ENCODE measurements at regions not wholly inside any gene's neighbourhood (a gene's known extent, or its start where the extent isn't known, plus 50 kb on each side); places are given as distances from the start of the nearest gene placed in this dataset.

GRCh38 chr2:60158262-60158661 lies 395.2 kb downstream of the BCL11A start:
- no peak for DNase-seq (ENCODE audit: low read depth)

- DNase-seq (ENCODE audit: low read depth), result no peak
Observed at GRCh38 chr2:60157283-60157682, 396.2 kb downstream of the BCL11A start.

GRCh38 chr2:60154142-60154541 lies 399.3 kb downstream of the BCL11A start:
- no peak for DNase-seq (ENCODE audit: low read depth)

GRCh38 chr2:60152226-60152833 lies 401.1 kb downstream of the BCL11A start:
- no peak for DNase-seq (ENCODE audit: low read depth)

GRCh38 chr2:60149176-60149575 lies 404.3 kb downstream of the BCL11A start:
- DNase-seq (ENCODE audit: low read depth), result no peak

DNA sequence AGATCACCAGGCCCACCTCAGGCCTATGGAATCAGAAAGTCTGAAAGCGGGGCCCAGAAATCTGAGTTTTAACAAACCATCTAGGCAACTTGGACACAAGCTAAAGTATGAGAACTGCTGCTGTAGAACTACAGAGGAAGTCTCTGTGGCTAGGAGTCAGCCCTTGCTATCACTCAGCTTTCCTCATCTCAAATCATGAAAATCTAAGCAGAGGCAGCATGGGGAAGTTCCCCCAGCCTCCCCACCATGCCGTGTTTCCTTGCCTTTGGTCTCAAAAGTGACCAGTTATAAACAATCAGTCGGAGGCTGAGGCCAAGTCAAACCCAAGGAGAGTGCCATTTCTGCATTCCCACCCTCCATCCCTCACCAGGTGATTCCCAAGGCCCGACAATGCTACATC lies 404.7 kb downstream of the BCL11A start:
- DNase-seq (ENCODE audit: low read depth), result no peak

DNA sequence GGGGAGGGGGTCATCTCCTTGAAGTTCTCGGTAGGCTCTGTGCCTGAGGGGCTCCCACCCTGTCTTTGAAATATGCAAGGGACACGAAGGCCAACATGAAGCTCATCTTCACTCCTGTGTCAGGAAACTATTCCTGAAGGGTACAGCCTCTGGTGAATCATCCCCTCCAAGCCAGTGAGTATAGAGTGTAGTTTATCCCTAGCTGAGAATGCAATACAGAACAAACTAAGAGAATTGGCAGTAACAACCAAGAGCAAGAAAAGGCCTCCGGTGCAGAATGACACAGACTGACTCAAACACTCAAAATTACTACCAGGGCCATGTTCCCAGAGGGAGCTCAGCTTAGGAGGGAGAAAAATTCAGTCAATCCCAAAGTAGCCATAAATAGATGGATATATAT lies 413.3 kb downstream of the BCL11A start:
- DNase-seq (ENCODE audit: low read depth), result no peak

DNA sequence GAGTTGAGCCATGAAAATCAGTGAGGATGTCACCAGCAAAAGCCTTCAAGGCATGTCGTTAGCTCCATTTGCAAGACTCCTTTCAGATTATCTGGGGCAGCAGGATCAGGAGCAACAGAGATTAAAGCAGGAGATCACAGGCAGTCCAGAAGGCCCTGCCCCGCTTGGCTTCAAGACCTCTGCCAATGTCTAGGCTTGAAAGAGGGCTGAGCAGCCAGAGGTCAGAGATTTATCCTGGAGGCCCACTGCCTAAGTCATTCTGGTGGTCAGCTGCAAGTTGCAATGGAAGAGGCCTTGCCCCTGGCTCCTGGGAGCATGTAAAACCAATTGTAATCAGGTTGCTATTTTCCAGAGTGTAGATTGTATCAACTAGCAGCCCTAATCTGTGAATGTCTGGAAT lies 416.5 kb downstream of the BCL11A start:
- no peak for DNase-seq (ENCODE audit: low read depth)

DNA sequence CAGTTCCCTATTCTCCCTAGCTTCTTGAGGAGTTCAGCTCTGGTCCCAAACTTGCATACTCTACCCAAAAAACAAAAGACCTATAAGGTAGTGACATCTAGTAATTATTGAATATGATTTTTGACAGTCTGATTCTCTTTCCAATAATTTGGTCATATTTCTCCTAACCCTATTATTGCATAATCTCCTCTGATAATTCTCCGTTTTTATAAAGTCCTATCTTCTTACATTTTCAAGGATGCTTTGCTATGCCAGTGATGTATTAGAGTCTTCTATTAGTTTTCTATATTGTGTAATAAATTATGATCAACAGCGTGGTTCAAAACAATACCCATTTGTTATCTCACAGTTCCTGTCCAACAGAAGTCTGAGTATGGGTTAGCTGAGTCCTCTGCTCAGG lies 426.3 kb downstream of the BCL11A start:
- no peak for DNase-seq (ENCODE audit: low read depth)

DNA sequence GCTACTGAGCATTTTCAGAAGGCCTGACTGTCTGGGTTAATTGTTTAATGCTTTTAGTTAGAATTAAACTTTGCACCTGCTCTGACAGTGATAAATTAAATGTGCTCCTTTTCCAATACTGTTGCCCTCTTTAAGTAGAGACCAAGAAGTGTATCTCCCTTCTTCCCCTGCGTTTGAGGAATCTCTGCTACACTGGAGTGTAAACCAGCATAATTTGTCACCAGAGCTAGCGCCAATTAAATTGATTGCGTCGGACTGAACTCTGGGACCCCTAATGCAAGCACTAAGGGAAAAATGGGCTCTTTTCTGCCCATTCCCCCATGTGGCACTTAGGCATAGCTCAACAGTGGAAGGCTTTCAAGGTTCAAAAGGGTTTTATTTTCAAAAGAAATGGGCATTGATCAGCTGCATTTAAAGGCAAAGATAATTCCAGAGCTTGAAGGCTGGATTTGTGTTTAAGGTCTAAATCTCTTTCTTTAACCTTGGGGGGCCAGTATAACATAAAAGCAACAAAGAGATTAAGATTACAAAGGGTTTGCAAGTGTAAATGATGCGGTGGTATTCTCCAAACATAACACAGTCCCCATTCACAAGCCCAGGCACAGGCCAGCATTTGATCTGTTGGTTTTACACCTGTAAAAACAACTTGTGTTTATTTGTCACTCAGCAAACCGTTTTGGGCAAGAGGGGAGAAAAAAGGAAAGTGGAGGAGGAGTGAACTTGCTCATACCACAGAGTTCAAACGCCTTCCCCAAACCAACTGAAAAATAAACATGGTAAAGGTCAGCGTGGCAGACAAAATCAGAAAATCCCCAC lies 427.6 kb downstream of the BCL11A start:
- no peak for DNase-seq (ENCODE audit: low read depth)

DNA sequence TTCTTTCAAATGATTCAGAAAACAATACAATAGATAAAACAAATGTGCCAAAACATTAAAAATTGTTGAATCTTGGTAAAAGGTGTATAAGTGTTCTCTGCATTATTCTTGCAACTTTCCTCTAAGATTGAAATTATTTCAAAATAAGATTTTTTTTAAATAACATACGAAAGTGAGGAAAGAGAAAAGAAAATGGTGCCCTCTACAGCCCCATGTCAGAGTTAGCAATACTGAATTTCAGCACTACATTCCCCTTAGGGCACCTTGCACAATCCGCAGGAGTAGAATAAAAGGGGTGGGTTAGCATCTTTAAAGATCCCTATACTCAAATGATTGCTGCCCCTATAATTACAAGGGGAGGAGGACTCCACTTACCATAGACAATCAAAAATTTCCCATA lies 433.7 kb downstream of the BCL11A start:
- no peak for DNase-seq (ENCODE audit: low read depth)

GRCh38 chr2:60118917-60119316 lies 434.5 kb downstream of the BCL11A start:
- no peak for DNase-seq (ENCODE audit: low read depth)

DNA sequence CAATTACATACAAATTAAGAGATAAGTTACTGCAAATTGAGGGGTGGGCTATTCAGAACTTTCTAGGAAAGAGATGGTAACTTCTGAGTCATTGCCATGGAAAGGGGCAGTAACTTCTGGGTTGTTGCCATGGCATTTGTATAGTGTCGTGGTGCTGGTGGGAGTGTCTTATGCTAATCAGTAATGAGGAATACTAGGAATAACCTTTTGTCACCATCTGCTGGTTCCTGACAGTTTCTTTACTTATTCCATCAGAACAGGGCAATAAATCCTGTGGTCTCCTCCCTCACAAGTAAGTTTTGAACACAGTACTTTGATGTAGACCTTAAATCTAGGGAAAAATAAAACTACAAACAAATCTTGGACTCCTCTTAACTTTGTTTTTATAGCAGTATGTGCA lies 435.4 kb downstream of the BCL11A start:
- DNase-seq (ENCODE audit: low read depth), result no peak

GRCh38 chr2:60116161-60116875 lies 437.1 kb downstream of the BCL11A start:
- DNase-seq (ENCODE audit: low read depth), result no peak

GRCh38 chr2:60109744-60110143 lies 443.7 kb downstream of the BCL11A start:
- no peak for DNase-seq (ENCODE audit: low read depth)

DNA sequence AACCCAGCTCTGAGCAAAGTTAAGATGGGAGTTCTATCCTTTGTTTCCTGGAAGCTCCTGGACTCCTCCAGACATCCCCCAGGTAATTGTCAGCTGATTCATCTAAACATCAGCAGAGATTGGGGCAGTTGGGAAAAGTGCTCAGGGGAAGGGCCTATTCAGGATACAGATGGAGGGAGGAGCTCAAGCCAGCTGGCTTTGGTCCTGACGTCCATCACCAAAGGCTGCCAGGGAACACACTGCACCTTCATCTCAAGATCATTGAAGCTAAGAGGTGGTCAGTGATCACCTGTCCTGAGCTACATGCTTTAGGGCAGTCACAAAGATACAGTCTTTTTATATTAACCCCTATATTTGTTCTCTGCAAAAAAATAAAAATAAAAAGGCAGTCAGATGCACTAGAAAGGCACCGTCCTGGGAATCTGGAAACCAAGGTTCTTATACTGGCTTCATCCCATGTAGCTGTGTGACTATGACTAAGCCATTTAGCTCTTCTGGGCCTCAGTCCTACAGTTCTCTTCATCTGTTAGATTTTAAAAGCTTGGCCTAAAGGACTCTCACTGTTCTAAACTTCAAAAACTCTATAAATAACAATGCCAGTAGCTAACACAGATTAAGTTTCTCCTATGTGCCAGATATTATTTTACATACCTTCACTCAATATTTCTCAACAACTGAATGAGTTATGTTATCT lies 446.5 kb downstream of the BCL11A start:
- DNase-seq (ENCODE audit: low read depth), result no peak

DNA sequence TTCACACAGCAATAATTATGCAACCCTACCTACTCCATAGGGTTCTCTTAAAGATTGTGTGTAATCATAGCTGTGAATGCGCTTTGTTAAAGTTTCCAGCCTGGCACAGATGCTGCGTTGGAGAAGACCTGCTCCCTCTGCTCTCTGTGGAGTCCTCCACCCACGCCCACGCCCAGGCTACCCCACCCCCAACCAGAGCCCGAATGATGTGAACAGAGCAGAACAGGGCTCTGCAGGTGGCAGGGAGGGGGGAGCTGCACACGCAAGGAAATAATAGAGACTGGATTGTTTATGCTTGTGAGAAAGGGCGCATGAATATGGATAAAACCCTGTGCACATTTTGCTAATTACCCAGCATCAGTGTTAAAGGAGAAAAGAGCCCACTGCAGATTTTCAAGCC lies 447.5 kb downstream of the BCL11A start:
- no peak for DNase-seq (ENCODE audit: low read depth)

DNA sequence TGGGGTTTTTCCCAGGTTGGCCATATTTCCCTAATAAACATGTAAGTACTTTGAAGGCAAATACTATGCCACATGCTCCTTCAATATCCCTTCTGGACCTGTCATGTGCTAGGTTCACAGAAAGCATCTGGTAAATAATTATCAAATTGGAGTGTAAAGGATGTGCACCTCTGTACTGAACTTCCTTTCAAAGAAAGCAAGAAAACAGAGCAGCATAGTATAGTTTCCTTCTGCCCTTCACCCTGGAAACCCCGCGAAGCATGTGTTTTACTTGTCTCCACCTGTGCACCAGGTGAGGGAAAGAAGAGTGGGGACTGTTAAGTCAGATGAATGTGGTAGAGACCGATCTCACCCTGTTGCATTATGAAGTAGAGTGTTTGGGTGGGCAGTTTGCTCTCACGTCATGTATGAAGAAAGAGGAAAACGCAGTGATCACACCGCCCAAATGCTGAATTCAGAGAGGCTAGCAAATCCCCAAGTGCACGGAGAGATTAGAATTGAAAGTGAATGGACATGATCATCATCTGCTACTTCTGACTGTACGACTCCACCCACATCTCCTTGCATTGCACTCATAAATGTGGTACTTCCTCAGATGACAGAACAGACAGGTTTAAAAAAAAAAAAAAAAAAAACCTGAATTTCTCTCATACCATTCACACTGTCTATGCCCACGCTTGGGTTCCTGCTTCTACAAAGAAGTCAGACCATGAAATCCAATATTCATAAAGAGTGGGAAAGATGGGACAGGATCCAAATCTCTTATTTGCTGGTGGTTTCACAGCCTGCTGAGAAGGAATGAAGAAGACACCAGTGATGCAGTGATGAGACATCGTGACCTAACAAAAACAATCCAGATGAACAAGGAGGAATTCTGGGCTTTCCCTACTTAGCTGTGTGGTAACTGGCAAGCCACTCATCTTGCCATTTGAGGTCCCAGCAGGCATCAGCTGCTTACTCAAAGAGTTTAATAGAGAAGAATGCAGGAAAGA lies 448.6 kb downstream of the BCL11A start:
- DNase-seq (ENCODE audit: low read depth), result no peak

DNA sequence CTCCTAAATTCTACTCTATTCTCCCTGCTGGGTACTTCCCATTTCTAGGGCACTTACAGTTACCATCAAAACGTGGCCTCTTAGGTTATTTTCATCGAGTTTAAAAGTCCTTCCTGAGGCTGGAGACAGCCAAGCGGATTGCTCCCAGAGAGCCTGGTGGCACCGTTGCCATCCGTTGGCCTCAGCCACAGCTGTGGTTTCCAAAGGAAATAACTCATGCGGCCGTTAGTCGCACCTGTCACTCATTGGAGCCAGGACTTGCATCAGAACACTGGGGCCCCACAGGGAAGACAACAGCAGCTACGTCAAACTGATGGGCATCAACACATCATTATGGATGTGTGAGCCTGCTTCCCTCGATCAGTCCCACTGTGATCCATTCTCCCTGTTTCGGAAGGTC lies 453.4 kb downstream of the BCL11A start:
- no peak for DNase-seq (ENCODE audit: low read depth)

DNA sequence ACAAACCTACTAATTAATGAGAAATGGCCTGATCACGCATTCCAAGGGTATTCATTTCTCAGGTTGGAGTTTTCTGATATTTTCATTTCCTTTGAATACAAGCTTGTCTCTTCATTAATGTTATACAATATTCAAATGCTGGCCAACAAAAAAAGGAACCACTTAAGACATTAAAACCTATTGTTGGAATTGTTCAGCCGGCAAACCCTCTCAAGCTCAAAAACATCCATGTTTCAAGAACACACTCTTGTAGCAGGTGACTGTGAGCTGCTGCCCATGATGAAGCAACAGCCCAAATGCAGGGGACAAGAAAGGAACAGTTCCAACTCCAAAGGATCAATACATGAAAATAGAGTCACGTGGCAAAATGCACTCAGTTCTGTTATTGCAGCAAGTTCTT lies 454.5 kb downstream of the BCL11A start:
- DNase-seq (ENCODE audit: low read depth), result no peak

DNA sequence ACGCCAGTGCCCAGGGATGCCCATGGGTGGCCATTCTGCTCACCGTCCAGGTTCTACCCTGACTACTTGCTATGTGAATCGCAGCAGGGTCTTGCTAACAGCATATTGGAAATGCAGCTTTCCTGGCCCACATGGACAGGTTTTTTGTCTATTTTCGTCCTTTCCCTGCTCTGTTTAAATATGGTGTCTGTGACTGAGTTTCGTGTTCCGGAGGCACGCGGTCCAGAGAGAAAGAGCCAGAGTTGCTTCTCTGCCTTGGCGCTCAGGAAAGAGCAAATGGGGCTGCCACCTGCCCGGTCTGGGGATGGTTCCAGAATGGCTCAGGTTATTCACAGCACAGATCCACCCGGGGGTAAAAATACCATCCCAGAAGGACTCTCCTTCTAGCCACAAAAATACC lies 456.2 kb downstream of the BCL11A start:
- no peak for DNase-seq (ENCODE audit: low read depth)
